Mucosa of rectum (tissue), 2 donors: ENCODE measurements at regions not wholly inside any gene's neighbourhood (a gene's known extent, or its start where the extent isn't known, plus 50 kb on each side); places are given as distances from the start of the nearest gene placed in this dataset.

Experiments used
- H3K27ac ChIP-seq, 2 donors: one replicate each; pipeline ENCODE4 v1.7.0; 2013; ENCODE audit warnings: inconsistent platforms in 2 of 2, low read depth in 2 of 2, low read length in 2 of 2
- H3K27me3 ChIP-seq, 2 donors: one replicate each; pipeline ENCODE4 v1.7.0; 2013; ENCODE audit warnings: low read length in 2 of 2; ENCODE audit not compliant: control insufficient read depth in 2 of 2, insufficient read depth in 2 of 2
- H3K36me3 ChIP-seq, 2 donors: one replicate each; pipeline ENCODE4 v1.7.0; 2013; ENCODE audit warnings: low read length in 2 of 2; ENCODE audit not compliant: control insufficient read depth in 2 of 2, insufficient read depth in 2 of 2
- H3K4me1 ChIP-seq, 2 donors: one replicate each; pipeline ENCODE4 v1.7.0; 2013; ENCODE audit warnings: low read length in 2 of 2, mild to moderate bottlenecking in 1 of 2; ENCODE audit not compliant: control insufficient read depth in 2 of 2, insufficient read depth in 2 of 2
- H3K4me3 ChIP-seq, 2 donors: one replicate each; pipeline ENCODE4 v1.7.0; 2013; ENCODE audit warnings: low read length in 2 of 2
- H3K9ac ChIP-seq, 2 donors: one replicate each; pipeline ENCODE4 v1.7.0; 2013; ENCODE audit warnings: low read length in 2 of 2, low read depth in 1 of 2, mild to moderate bottlenecking in 1 of 2
- H3K9me3 ChIP-seq, 2 donors: one replicate each; pipeline ENCODE4 v1.7.0; 2013; ENCODE audit warnings: low read length in 2 of 2; ENCODE audit not compliant: control insufficient read depth in 2 of 2
- donor health status: healthy.
- donor health status: Normal muscosa, but diverticular disease.

DNA sequence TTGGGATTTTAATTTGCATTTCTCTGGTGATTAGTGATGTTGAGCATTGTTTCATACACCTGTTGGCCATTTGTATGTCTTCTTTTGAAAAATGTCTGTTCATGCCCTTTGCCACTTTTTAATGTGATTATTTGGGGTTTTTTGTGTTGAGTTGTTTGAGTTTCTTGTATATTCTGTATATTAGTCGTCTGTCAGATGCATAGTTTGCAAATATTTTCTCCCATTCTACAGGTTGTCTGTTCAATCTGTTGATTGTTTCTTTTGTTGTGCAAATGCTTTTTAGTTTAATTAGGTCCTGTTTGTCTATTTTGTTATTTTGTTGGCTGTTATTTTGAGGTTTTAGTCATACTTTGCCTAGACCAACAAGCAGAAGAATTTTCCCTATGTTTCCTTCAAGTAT is 164.0 kb upstream of the CXADR start:
- H3K27ac ChIP-seq, result no peak overlapping the region
- H3K9me3 ChIP-seq, result no peaks in the 10 kb centered on the region
- H3K4me3 ChIP-seq, result no peak overlapping the region
- H3K9ac ChIP-seq, result no peak overlapping the region
- no peaks in the 10 kb centered on the region for H3K27me3 ChIP-seq
- H3K36me3 ChIP-seq, result no peaks in the 10 kb centered on the region
- H3K4me1 ChIP-seq, result no peaks in the 10 kb centered on the region

DNA sequence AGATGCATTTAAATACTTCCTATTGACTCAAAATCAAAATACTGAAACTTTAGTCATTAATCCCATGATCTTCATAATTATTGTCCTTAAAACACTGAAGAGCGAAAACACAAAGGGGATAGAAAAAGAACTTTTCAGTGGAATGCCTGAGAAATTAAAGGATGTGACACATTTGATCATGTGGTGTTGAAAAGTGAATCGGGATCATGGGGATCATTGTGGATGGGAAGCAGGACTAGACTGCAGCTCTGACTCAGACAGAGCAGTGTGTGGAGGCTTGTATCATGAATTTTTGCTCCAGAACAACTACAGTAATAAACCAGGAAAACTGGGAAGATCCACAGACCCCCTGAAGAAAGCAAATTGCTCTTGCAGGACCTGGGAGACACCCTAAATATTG is 161.1 kb upstream of the CXADR start:
- no peak overlapping the region for H3K4me3 ChIP-seq

DNA sequence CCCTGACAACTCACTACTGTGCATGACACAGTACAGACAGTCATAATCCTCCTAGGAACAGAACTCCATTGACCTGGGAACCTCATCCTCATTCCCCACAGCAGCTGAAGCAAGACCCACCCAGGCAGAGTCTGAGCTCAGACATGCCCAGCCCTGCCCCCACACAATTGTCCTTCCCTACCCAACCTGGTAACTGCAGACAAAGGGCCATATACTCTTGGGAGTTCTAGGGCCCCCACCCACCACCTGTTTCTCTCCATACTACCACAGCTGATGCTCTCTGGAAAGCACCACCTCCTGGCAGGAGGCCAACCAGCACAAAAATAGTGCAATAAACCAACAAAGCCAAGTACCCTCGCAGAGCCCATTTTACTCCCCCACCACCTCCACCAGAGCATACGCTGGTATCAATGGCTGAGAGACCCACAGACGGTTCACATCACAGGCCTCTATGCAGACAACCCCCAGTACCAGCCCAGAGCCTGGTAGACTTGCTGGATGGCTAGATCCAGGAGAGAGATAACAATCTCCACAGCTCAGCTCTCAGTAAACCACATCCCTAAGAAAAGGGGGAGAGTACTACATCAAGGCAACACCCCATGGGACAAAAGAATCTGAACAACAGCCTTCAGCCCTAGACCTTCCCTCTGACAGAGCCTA is 159.7 kb upstream of the CXADR start:
- Histone ChIP-seq H3K4me1 (no peaks in the 10 kb centered on the region), H3K27me3 (no peaks in the 10 kb centered on the region), H3K9me3 (no peaks in the 10 kb centered on the region), H3K36me3 (no peaks in the 10 kb centered on the region), H3K9ac (no peak overlapping the region), H3K4me3 (no peak overlapping the region), H3K27ac (no peak overlapping the region)

More for the DNA sequence above, 161.1 kb upstream of the CXADR start:
- Histone ChIP-seq H3K27ac (no peak overlapping the region), H3K27me3 (no peaks in the 10 kb centered on the region), H3K9ac (no peak overlapping the region), H3K36me3 (no peaks in the 10 kb centered on the region), H3K9me3 (no peaks in the 10 kb centered on the region), H3K4me1 (no peaks in the 10 kb centered on the region)

DNA sequence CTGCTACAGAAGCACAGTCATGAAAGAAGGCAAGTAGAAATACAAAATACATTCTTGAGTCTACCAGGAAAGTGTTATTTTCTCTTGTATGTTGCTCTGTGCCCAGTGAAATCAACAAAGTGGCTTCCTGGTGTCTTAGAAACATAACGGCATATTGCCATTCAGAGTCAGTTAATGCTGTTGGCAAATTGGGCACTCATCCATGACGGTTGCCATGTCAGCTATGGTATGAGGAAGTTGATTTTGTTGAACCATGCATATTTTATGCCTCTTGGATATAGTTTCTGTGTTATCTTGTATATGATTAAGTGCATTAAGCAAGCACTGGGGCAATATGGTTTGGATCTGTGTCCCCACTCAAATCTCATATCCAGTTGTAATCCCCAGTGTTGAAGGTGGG is 153.1 kb upstream of the CXADR start:
- Histone ChIP-seq H3K27me3 (no peaks in the 10 kb centered on the region), H3K9ac (no peak overlapping the region), H3K4me1 (no peaks in the 10 kb centered on the region), H3K4me3 (no peak overlapping the region), H3K36me3 (no peaks in the 10 kb centered on the region), H3K27ac (no peak overlapping the region), H3K9me3 (no peaks in the 10 kb centered on the region)

DNA sequence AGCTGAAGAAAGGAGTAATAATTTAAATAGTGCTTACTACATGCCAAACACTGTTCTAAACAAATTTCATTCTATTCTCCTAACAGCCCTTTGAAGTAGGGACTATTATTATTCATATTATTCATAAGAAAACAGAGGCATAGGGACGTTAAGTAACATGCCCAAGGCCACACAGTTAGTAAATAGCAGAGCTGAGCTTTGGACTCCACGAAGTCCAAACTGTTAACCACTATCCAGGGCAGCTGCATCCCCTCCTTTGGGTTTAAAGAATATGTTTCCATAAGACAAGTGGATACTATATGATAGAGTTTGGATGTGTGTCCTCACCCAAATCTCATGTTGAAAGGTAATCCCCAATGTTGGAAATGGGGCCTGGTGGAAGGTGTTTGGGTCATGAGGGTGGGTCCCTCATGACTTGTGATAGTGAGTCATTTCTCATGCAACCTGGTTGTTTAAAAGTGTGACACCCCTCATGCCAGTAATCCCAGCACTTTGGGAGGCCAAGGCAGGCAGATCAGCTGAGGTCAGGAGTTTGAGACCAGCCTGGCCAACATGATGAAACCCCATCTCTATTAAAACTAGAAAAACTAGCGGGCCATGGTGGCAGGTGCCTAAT is 144.0 kb upstream of the CXADR start:
- Histone ChIP-seq H3K4me1 (no peaks in the 10 kb centered on the region), H3K36me3 (no peaks in the 10 kb centered on the region)

DNA sequence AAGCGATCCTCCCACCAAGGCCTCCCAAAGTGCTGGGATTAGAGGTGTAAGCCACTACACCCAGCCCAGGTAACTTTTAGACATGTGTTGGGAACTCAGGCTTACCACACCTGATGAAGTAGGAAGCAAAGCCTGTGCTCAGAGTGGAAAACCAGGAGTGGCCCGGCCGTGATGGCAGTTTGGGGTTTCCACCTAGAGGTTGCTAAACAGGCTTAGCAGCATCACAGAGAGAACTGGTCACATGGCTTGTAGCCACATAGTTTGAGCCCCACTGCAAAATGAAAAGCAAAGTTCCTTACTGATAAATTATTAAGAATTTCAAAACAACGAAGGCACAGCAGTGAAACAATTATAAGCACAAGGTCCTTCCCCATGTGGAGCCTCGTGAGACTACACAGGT is 142.6 kb upstream of the CXADR start:
- Histone ChIP-seq H3K4me3 (no peak overlapping the region), H3K9me3 (no peaks in the 10 kb centered on the region), H3K27me3 (no peaks in the 10 kb centered on the region), H3K36me3 (no peaks in the 10 kb centered on the region), H3K27ac (no peak overlapping the region), H3K9ac (no peak overlapping the region), H3K4me1 (no peaks in the 10 kb centered on the region)

More for the DNA sequence above, 144.0 kb upstream of the CXADR start:
- Histone ChIP-seq H3K27ac (no peak overlapping the region), H3K27me3 (no peaks in the 10 kb centered on the region), H3K4me3 (no peak overlapping the region), H3K9ac (no peak overlapping the region), H3K9me3 (no peaks in the 10 kb centered on the region)

DNA sequence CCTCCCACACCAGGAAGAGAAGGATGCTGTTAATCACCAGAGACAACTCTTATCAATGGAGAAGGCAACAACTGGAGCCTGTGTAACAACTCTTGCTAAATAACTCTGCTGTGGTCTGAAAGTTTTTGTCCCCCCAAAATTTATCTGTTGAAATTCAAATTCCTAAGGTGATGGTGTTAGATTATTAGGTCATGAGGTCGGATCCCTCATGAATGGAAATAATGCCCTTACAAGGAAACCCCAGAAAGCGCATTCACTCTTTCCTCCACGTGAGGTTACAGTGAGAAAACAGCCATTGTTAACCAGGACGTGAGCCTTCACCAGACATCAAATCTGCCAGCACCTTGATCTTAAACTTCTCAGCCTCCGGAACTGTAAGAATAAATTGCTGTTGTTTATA is 141.9 kb upstream of the CXADR start:
- H3K27me3 ChIP-seq, result no peaks in the 10 kb centered on the region
- H3K9me3 ChIP-seq, result no peaks in the 10 kb centered on the region
- no peaks in the 10 kb centered on the region for H3K4me1 ChIP-seq
- H3K9ac ChIP-seq, result no peak overlapping the region
- no peaks in the 10 kb centered on the region for H3K36me3 ChIP-seq
- H3K4me3 ChIP-seq, result no peak overlapping the region
- H3K27ac ChIP-seq, result no peak overlapping the region

DNA sequence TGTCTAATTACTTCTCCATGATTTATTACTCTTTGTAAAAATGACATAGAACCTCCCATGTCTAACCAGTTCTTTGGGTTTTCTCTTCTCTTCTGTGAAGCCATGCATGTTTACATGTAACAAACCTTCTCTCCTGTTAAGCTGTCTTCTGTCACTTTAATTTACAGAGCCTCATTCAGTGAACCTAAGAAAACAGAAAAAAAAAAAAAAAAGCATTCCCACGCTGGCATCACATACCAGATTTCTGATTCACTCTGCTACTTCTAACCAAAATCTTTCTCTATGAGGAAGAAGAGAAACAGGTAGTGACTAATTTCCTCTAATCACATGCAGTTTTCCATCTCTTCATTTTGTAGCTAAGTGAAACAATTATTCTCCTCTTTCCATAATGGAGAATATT is 141.4 kb upstream of the CXADR start:
- H3K36me3 ChIP-seq, result no peaks in the 10 kb centered on the region

DNA sequence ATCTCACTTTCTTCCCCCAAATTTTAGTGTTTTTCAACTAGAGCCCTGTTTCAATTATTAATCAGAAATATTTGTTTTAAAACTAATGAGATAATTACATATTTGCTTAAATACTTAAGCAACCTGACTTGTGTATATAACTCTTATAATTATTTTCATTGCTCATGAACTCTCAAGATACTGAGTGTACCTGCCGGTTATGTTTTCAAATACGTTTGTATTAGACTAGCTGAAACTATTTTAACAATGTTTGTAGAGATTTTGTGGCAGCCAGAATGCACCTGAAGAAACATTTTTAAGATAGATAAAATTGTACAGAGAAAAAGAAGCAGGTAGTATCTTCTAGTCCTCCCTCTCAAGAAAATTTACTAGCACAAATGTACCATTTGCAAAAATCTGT is 140.6 kb upstream of the CXADR start:
- Histone ChIP-seq H3K4me3 (no peak overlapping the region), H3K36me3 (no peaks in the 10 kb centered on the region), H3K9ac (no peak overlapping the region), H3K4me1 (no peaks in the 10 kb centered on the region), H3K27ac (no peak overlapping the region), H3K27me3 (no peaks in the 10 kb centered on the region), H3K9me3 (no peaks in the 10 kb centered on the region)

More for the DNA sequence above, 141.4 kb upstream of the CXADR start:
- Histone ChIP-seq H3K27me3 (no peaks in the 10 kb centered on the region), H3K9ac (no peak overlapping the region), H3K4me1 (no peaks in the 10 kb centered on the region), H3K4me3 (no peak overlapping the region), H3K9me3 (no peaks in the 10 kb centered on the region), H3K27ac (no peak overlapping the region)

DNA sequence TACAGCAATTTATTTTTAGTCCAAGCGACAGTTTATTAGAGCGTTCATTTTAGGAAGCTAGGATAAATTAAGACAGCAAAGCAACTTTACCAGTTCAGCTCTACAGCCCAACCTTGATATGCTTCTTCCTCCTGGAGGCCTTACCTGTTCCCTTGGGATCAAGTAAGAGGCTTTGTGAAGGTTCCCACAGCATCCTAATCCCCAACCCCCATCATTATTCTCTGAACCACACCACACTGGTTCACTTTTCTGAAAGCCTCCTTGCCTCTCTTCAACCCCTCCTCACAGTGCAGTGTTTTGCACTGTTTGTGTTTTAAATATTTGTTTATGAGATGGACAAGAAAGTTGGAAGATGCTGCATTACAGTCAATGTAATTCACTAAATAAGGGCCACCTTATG is 126.3 kb upstream of the CXADR start:
- Histone ChIP-seq H3K36me3 (no peaks in the 10 kb centered on the region), H3K27ac (no peak overlapping the region), H3K4me3 (no peak overlapping the region), H3K9me3 (no peaks in the 10 kb centered on the region), H3K9ac (no peak overlapping the region), H3K4me1 (no peaks in the 10 kb centered on the region), H3K27me3 (no peaks in the 10 kb centered on the region)
